ENCODE measurements at regions not wholly inside any gene's neighbourhood (a gene's known extent, or its start where the extent isn't known, plus 50 kb on each side); places are given as distances from the start of the nearest gene placed in this dataset.

DNA sequence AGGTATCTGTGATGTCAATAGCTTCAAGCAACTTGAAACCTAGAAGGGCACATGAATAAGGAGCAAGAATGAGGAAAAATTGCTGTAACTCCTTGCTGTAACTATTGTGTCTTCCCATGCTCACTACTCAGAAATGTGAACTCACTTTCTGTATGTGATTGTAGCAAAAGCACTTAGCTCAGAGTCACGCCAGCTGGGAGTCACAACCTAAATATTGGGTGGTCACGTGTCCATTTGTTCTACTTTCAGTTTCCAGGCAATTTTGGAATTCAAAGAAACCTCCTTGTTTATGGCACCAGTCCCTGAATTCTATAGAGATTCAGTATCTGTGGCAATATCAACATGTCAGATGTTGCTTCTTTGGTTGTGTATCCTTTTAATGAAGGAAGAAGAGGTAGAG lies 241.6 kb upstream of the AZI2 start:
- DNase-seq (ENCODE audit: low read depth in 1 of 2, low spot score in 2 of 2): no peak
- Histone ChIP-seq H2BK120ac (replicated peaks; ENCODE audit: low read depth, low read length) (no peak overlapping the region), H3K4me2 (ENCODE audit: insufficient read depth in 1 of 2, low read depth in 2 of 2, low read length in 2 of 2) (no peak overlapping the region)
- no peak for TF ChIP-seq SIX5 (IDR thresholded peaks at IDR 0.05; ENCODE audit: low read depth, low read length)
- no peak for TF ChIP-seq SP2 (IDR thresholded peaks at IDR 0.05; ENCODE audit: low read length)
- TF ChIP-seq, protein P1, sequence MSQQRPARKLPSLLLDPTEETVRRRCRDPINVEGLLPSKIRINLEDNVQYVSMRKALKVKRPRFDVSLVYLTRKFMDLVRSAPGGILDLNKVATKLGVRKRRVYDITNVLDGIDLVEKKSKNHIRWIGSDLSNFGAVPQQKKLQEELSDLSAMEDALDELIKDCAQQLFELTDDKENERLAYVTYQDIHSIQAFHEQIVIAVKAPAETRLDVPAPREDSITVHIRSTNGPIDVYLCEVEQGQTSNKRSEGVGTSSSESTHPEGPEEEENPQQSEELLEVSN (IDR thresholded peaks at IDR 0.05): no peak
- TF ChIP-seq KDM4A (IDR thresholded peaks at IDR 0.05; ENCODE audit: low read depth, low read length, severe bottlenecking): no peak
- TF ChIP-seq KDM5A (IDR thresholded peaks at IDR 0.05; ENCODE audit: low read length): no peak
- TF ChIP-seq BACH1 (IDR thresholded peaks at IDR 0.05; ENCODE audit: low read length): no peak
- TF ChIP-seq KDM1A (IDR thresholded peaks at IDR 0.05; ENCODE audit: borderline replicate concordance, low read length): no peak
- no peak for TF ChIP-seq TAF1 (IDR thresholded peaks at IDR 0.05; ENCODE audit: low read depth, low read length)
- TF ChIP-seq CEBPB (IDR thresholded peaks at IDR 0.05; ENCODE audit: low read depth, low read length): no peak
- TF ChIP-seq CTBP2 (IDR thresholded peaks at IDR 0.05; ENCODE audit: borderline replicate concordance, insufficient read depth, insufficient read length, low read length): no peak
- TF ChIP-seq, protein P2, sequence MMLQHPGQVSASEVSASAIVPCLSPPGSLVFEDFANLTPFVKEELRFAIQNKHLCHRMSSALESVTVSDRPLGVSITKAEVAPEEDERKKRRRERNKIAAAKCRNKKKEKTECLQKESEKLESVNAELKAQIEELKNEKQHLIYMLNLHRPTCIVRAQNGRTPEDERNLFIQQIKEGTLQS (IDR thresholded peaks at IDR 0.05; ENCODE audit: insufficient read depth, low read depth, low read length): no peak
- TF ChIP-seq SRF (IDR thresholded peaks at IDR 0.05; ENCODE audit: low read depth, low read length): no peak

More for the DNA sequence above, 241.6 kb upstream of the AZI2 start:
- Histone ChIP-seq H4K5ac (ENCODE audit: insufficient read length, low read depth, low read length) (no peak overlapping the region), H3K79me2 (ENCODE audit: control insufficient read depth in 1 of 2, insufficient read depth in 2 of 2, low read length in 2 of 2) (no peaks in the 10 kb centered on the region), H3K56ac (replicated peaks; ENCODE audit: insufficient read length, low read depth, low read length) (no peak overlapping the region), H3K27me3 (replicated peaks in 1 of 4; ENCODE audit: control insufficient read depth in 3 of 4, extremely low read depth in 1 of 4, insufficient read depth in 3 of 4, low read length in 3 of 4) (no peaks in the 10 kb centered on the region), H3K4ac (replicated peaks; ENCODE audit: insufficient read length, low read depth, low read length) (no peak overlapping the region), H2AFZ (ENCODE audit: low read length) (no peak overlapping the region), H3K23ac (ENCODE audit: insufficient read length) (no peak overlapping the region), H2BK12ac (ENCODE audit: low read depth, low read length) (no peak overlapping the region), H3K9me3 (ENCODE audit: insufficient read depth in 2 of 2, low read depth in 1 of 2, low read length in 1 of 2) (no peaks in the 10 kb centered on the region), H4K8ac (ENCODE audit: extremely low read depth, insufficient read depth, low read length) (no peak overlapping the region), H4K91ac (replicated peaks; ENCODE audit: insufficient read length, low read length) (no peak overlapping the region), H3K4me1 (replicated peaks in 1 of 4; ENCODE audit: control insufficient read depth in 3 of 4, insufficient read depth in 4 of 4, low read length in 3 of 4) (peaks cover 0 to 6% (median 0%) of the 10 kb centered on the region in 4 experiments; a peak in 3 of 7 replicates), H3K23me2 (ENCODE audit: low read depth, low read length) (no peaks in the 10 kb centered on the region), H3K79me1 (ENCODE audit: low read depth, low read length) (no peaks in the 10 kb centered on the region), H2BK15ac (ENCODE audit: low read length) (no peak overlapping the region), H3K14ac (ENCODE audit: insufficient read length) (no peak overlapping the region), H3K9ac (replicated peaks in 1 of 4; ENCODE audit: extremely low read depth in 1 of 4, low read depth in 3 of 4, low read length in 3 of 4) (no peak overlapping the region), H3K27ac (ENCODE audit: low read depth, low read length) (no peak overlapping the region), H2BK20ac (ENCODE audit: low read length) (no peak overlapping the region), H2BK5ac (ENCODE audit: low read depth, low read length) (no peak overlapping the region), H3K4me3 (ENCODE audit: extremely low read depth in 1 of 4, insufficient read depth in 2 of 4, low read depth in 3 of 4, low read length in 4 of 4) (no peak overlapping the region), H2AK5ac (ENCODE audit: low read depth, low read length) (no peak overlapping the region), H3K36me3 (ENCODE audit: control insufficient read depth in 2 of 4, insufficient read depth in 4 of 4, low read length in 3 of 4) (no peaks in the 10 kb centered on the region), H3K18ac (ENCODE audit: extremely low read depth, low read length) (no peak overlapping the region), H4K20me1 (replicated peaks in 1 of 2; ENCODE audit: control insufficient read depth in 1 of 2, insufficient read depth in 2 of 2, low read length in 2 of 2) (no peaks in the 10 kb centered on the region)
- ChIA-PET CTCF (ENCODE audit: partially characterized antibody) (interaction anchor here (1.1 kb wide), 1 partner anchor 14 kb away, joined by 4 read pairs; no protein-coding TSS in a partner anchor), POLR2A (ENCODE audit: partially characterized antibody) (interaction anchor here (1.2 kb wide), 1 partner anchor 14 kb away, joined by 5 read pairs; no protein-coding TSS in a partner anchor)
- WGBS, 2 experiments (ENCODE audit: extremely low coverage in 1 of 2, insufficient coverage in 1 of 2, insufficient read length in 1 of 2, insufficient replicate concordance in 2 of 2, low coverage in 1 of 2, low lambda C conversion rate in 2 of 2, missing lambda C conversion rate in 1 of 2): 83% methylated on average over 2 of the region's 2 CpGs; no CpG with 5 or more reads in 1 of the 2 experiments
- peak; percentile 13 for FAIRE-seq

All from H1 (cell line).